ENCODE measurements at regions not wholly inside any gene's neighbourhood (a gene's known extent, or its start where the extent isn't known, plus 50 kb on each side); places are given as distances from the start of the nearest gene placed in this dataset.

DNA sequence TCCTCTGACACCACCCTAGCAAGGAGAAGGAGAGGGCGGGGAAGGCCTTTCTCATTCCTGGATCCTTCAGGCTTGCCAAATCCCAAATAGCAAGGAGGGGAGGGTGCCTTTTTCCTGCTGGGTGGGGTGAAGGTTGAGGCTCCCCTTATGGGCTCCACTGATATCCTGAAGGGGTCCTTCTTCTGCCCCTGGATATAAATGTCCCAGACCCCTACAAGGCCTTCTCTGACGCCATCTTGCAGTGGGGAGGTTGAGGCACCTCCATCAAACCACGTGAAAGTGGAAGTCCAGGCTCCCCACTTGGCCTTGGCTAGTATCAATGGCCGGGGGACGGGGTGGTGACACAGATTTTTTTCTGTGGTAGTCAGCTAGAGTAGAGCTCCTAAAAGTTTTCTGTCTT, 371.3 kb downstream of the GLRX3 start:
- H3K4me3 ChIP-seq (ENCODE audit: low read length): no peak overlapping the region
- no peak for DNase-seq (ENCODE audit: low read depth)
- TF ChIP-seq CTCF (conservative IDR thresholded peaks at IDR 0.05; ENCODE audit: low read length): no peak

GRCh38 chr10:130509881-130510689, 373.9 kb downstream of the GLRX3 start:
- TF ChIP-seq CTCF (conservative IDR thresholded peaks at IDR 0.05; ENCODE audit: low read length): no peak
- no peak overlapping the region for H3K4me3 ChIP-seq (ENCODE audit: low read length)

DNA sequence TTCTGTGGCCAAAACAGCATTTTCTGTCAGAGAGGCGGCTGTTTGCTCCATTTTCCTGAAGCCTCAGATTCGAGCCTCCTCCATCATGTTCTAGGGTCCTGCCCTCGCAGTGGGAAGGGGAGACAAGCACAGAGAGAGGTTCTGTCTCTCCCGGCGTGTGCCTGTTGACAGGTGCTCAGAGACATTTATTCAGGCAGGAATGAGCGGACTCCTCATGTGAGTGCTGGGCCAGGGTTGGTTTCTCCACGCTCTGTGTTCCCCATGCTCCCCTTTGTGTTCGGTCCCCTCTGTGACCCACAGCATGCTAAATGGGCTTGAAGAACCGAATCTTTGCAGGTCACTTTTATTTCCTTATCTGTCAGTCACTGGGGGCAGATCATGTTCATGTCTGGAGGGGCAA, 374.6 kb downstream of the GLRX3 start:
- no peak overlapping the region for H3K4me3 ChIP-seq (ENCODE audit: low read length)
- no peak for DNase-seq (ENCODE audit: low read depth)
- TF ChIP-seq CTCF (conservative IDR thresholded peaks at IDR 0.05; ENCODE audit: low read length): no peak

More at GRCh38 chr10:130509881-130510689, 373.9 kb downstream of the GLRX3 start:
- DNase-seq (ENCODE audit: low read depth): no peak

DNA sequence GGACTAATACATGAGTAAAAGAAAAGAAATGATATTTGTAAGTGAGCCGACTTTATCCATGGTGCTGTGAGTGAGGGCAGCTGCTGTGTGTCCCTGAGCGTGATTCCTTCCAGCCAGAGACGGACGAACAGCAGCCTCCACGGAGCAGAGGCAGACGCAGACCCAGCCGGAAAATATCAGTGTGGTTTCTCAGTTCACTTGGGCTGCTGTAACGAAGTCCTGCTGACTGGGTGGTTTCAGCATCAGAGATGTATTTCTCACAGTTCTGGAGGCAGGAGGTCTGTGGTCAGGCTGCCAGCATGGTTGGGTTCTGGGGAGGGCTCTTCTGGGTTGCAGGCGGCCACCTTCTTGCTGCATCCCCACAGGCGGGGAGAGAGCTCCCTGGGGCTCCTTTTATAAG, 375.6 kb downstream of the GLRX3 start:
- TF ChIP-seq CTCF (conservative IDR thresholded peaks at IDR 0.05; ENCODE audit: low read length): no peak
- no peak overlapping the region for H3K4me3 ChIP-seq (ENCODE audit: low read length)
- no peak for DNase-seq (ENCODE audit: low read depth)

DNA sequence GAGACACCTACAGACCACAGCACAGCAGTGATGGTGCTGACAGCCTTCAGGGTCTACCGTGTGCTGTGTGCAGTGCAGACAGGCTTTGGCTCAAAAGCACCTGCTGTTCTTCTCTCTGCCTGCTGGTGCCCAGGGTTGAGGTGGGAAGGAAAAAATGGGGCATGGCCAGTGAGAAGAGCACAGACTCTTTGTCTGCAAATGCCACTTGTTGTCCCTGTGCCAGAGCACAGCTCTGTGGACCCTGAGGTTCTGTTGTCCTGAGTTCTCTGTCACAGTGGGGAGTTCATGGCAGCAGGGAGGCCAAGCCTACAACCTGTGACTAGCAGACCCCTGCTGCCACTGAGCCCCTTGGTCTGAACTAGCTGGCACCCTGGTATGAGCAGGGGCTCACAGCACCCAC, 376.7 kb downstream of the GLRX3 start:
- DNase-seq (ENCODE audit: low read depth): no peak
- TF ChIP-seq CTCF (conservative IDR thresholded peaks at IDR 0.05; ENCODE audit: low read length): no peak
- no peak overlapping the region for H3K4me3 ChIP-seq (ENCODE audit: low read length)

DNA sequence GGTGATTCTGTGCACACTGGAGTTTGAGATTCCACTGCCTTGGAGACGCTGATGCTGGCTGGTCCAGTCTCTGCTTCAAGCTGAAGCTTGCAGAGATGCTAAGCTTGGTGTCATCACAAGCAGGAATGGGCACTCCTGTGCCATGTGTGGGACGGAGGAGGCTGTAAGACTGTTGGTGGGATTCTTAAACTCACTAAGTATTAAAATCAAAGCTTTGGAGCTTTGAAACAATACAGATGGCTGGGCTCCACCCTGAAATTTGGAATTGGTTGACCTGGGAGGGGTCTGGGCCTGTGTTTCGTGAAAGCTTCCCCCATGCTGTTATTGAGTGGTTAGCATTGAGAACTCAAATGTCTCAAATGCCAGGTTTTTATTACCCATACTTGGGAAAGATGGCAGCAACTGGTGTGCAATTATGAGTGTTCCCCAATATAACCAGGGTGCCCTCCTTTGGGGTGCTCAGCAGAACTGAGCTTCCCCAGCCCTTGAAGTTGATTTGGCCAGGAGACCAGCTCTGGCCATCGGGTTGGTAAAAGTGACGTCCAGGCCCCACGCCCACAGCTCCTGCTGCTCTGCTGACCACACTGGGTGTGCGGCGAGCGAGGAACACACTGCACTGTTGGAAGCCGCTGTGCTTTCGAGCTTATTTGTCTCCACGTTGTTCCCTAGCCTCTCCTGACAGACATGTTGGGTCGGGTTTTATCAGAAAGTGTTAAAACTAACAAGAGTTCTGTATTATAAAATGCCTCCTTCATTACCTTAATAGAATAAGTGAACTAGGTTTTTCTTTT, 377.7 kb downstream of the GLRX3 start:
- no peak for TF ChIP-seq CTCF (conservative IDR thresholded peaks at IDR 0.05; ENCODE audit: low read length)
- no peak for DNase-seq (ENCODE audit: low read depth)
- no peak overlapping the region for H3K4me3 ChIP-seq (ENCODE audit: low read length)

DNA sequence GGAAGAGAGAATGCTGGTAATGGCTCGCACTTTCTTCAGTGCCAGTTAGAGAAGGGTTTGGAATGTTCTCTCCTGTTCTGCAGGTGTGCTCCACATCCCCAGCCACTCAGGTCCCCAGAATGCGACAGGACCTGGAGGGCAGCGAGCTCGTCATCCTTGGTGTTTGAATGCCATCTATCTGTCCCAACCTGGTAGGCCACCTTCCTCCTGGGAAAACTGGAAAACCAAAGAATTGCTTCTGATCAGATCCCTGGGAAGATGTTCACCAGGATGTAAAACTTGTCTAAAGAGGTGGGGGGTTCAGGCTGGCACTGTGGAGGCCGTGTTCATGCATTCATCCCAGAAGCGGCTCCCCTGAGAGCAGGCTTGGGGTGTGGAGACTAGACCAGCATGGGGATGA, 379.5 kb downstream of the GLRX3 start:
- TF ChIP-seq CTCF (conservative IDR thresholded peaks at IDR 0.05; ENCODE audit: low read length): no peak
- no peak overlapping the region for H3K4me3 ChIP-seq (ENCODE audit: low read length)
- no peak for DNase-seq (ENCODE audit: low read depth)

All from AG10803 (cell line).